Activated T-helper 17 cell treated with anti-CD3 and anti-CD28 coated beads, Interleukin-2, amount 50 U/mL, for 72 hours (primary cell): ENCODE measurements at regions not wholly inside any gene's neighbourhood (a gene's known extent, or its start where the extent isn't known, plus 50 kb on each side); places are given as distances from the start of the nearest gene placed in this dataset.

ENCODE experiments used
- ATAC-seq: fragments of 150-1000 bp; cut with Tn5 transposase; replicated peaks from 2 replicates; pipeline ENCODE4 v1.10.0; 2021; ENCODE audit warnings: mild to moderate bottlenecking, moderate library complexity
- H3K27ac Mint-ChIP-seq: one replicate; pipeline ENCODE4 v1.8.0; 2022; ENCODE audit warnings: mixed read lengths
- H3K27me3 Mint-ChIP-seq: one replicate; pipeline ENCODE4 v1.8.0; 2022; ENCODE audit warnings: mixed read lengths
- H3K36me3 Mint-ChIP-seq: one replicate; pipeline ENCODE4 v1.8.0; 2022; ENCODE audit warnings: low read depth, mild to moderate bottlenecking, mixed read lengths
- H3K4me1 Mint-ChIP-seq: one replicate; pipeline ENCODE4 v1.8.0; 2022; ENCODE audit warnings: mixed read lengths
- H3K4me3 Mint-ChIP-seq: one replicate; pipeline ENCODE4 v1.8.0; 2022; ENCODE audit warnings: mild to moderate bottlenecking, mixed read lengths
- H3K9me3 Mint-ChIP-seq: one replicate; pipeline ENCODE4 v1.8.0; 2022; ENCODE audit warnings: mixed read lengths

- H3K4me3 Mint-ChIP-seq = no peak overlapping the region
- H3K4me1 Mint-ChIP-seq = no peaks in the 10 kb centered on the region
- H3K9me3 Mint-ChIP-seq = no peaks in the 10 kb centered on the region
- H3K27ac Mint-ChIP-seq = no peak overlapping the region
- peaks cover 74% of the 10 kb centered on the region for H3K36me3 Mint-ChIP-seq
- H3K27me3 Mint-ChIP-seq = no peaks in the 10 kb centered on the region
- ATAC-seq = no peak
Observed at GRCh38 chr14:71675126-71675899, 256.9 kb upstream of the RGS6 start.

GRCh38 chr14:71675900-71676287, 256.3 kb upstream of the RGS6 start:
- no peaks in the 10 kb centered on the region for H3K9me3 Mint-ChIP-seq
- H3K27me3 Mint-ChIP-seq = no peaks in the 10 kb centered on the region
- H3K4me1 Mint-ChIP-seq = no peaks in the 10 kb centered on the region
- no peak overlapping the region for H3K4me3 Mint-ChIP-seq
- no peak overlapping the region for H3K27ac Mint-ChIP-seq
- peaks cover 69% of the 10 kb centered on the region for H3K36me3 Mint-ChIP-seq
- no peak for ATAC-seq

- Mint-ChIP-seq H3K27me3 (no peaks in the 10 kb centered on the region), H3K36me3 (peaks cover 47% of the 10 kb centered on the region), H3K4me1 (no peaks in the 10 kb centered on the region), H3K27ac (no peak overlapping the region), H3K4me3 (no peak overlapping the region), H3K9me3 (no peaks in the 10 kb centered on the region)
- no peak for ATAC-seq
Observed at GRCh38 chr14:71680736-71681387, 251.4 kb upstream of the RGS6 start.

- H3K27me3 Mint-ChIP-seq = no peaks in the 10 kb centered on the region
- no peak for ATAC-seq
- H3K27ac Mint-ChIP-seq = no peak overlapping the region
- H3K4me3 Mint-ChIP-seq = no peak overlapping the region
- H3K9me3 Mint-ChIP-seq = no peaks in the 10 kb centered on the region
- H3K4me1 Mint-ChIP-seq = no peaks in the 10 kb centered on the region
- peaks cover 52% of the 10 kb centered on the region for H3K36me3 Mint-ChIP-seq
Observed at GRCh38 chr14:71682337-71682736, 249.9 kb upstream of the RGS6 start.

GRCh38 chr14:71684323-71684722, 247.9 kb upstream of the RGS6 start:
- no peak for ATAC-seq
- H3K27ac Mint-ChIP-seq = no peak overlapping the region
- H3K4me1 Mint-ChIP-seq = no peaks in the 10 kb centered on the region
- H3K27me3 Mint-ChIP-seq = no peaks in the 10 kb centered on the region
- H3K4me3 Mint-ChIP-seq = no peak overlapping the region
- H3K9me3 Mint-ChIP-seq = no peaks in the 10 kb centered on the region
- H3K36me3 Mint-ChIP-seq = peaks cover 41% of the 10 kb centered on the region

GRCh38 chr14:71686677-71687076, 245.6 kb upstream of the RGS6 start:
- Mint-ChIP-seq H3K4me1 (peaks cover 3% of the 10 kb centered on the region), H3K27me3 (no peaks in the 10 kb centered on the region), H3K4me3 (no peak overlapping the region), H3K36me3 (peaks cover 58% of the 10 kb centered on the region), H3K9me3 (no peaks in the 10 kb centered on the region), H3K27ac (no peak overlapping the region)
- ATAC-seq = no peak

GRCh38 chr14:71687166-71687831, 244.9 kb upstream of the RGS6 start:
- H3K9me3 Mint-ChIP-seq = no peaks in the 10 kb centered on the region
- H3K27ac Mint-ChIP-seq = no peak overlapping the region
- no peak for ATAC-seq
- peaks cover 61% of the 10 kb centered on the region for H3K36me3 Mint-ChIP-seq
- no peaks in the 10 kb centered on the region for H3K27me3 Mint-ChIP-seq
- H3K4me3 Mint-ChIP-seq = no peak overlapping the region
- H3K4me1 Mint-ChIP-seq = peaks cover 6% of the 10 kb centered on the region

GRCh38 chr14:71688576-71688975, 243.7 kb upstream of the RGS6 start:
- peaks cover 6% of the 10 kb centered on the region for H3K4me1 Mint-ChIP-seq
- H3K27ac Mint-ChIP-seq = no peak overlapping the region
- ATAC-seq = no peak
- no peaks in the 10 kb centered on the region for H3K9me3 Mint-ChIP-seq
- peaks cover 54% of the 10 kb centered on the region for H3K36me3 Mint-ChIP-seq
- H3K27me3 Mint-ChIP-seq = no peaks in the 10 kb centered on the region
- no peak overlapping the region for H3K4me3 Mint-ChIP-seq

- Mint-ChIP-seq H3K4me1 (peaks cover 6% of the 10 kb centered on the region), H3K36me3 (peaks cover 42% of the 10 kb centered on the region), H3K4me3 (no peak overlapping the region), H3K9me3 (no peaks in the 10 kb centered on the region), H3K27me3 (no peaks in the 10 kb centered on the region), H3K27ac (no peak overlapping the region)
- ATAC-seq = no peak
Observed at GRCh38 chr14:71690478-71690877, 241.8 kb upstream of the RGS6 start.

- Mint-ChIP-seq H3K27ac (no peak overlapping the region), H3K4me3 (no peak overlapping the region), H3K36me3 (peaks cover 23% of the 10 kb centered on the region), H3K9me3 (no peaks in the 10 kb centered on the region), H3K4me1 (peaks cover 6% of the 10 kb centered on the region), H3K27me3 (no peaks in the 10 kb centered on the region)
- no peak for ATAC-seq
Observed at GRCh38 chr14:71692496-71692895, 239.7 kb upstream of the RGS6 start.

- ATAC-seq = no peak
- Mint-ChIP-seq H3K4me1 (peaks cover 6% of the 10 kb centered on the region), H3K27ac (no peak overlapping the region), H3K4me3 (no peak overlapping the region), H3K36me3 (peaks cover 21% of the 10 kb centered on the region), H3K9me3 (no peaks in the 10 kb centered on the region), H3K27me3 (no peaks in the 10 kb centered on the region)
Observed at GRCh38 chr14:71693381-71693780, 238.8 kb upstream of the RGS6 start.

- Mint-ChIP-seq H3K4me3 (no peak overlapping the region), H3K27me3 (no peaks in the 10 kb centered on the region), H3K4me1 (peaks cover 6% of the 10 kb centered on the region), H3K9me3 (no peaks in the 10 kb centered on the region), H3K36me3 (peaks cover 33% of the 10 kb centered on the region), H3K27ac (no peak overlapping the region)
- no peak for ATAC-seq
Observed at GRCh38 chr14:71694591-71695530, 237.4 kb upstream of the RGS6 start.

- Mint-ChIP-seq H3K4me1 (peaks cover 6% of the 10 kb centered on the region), H3K4me3 (no peak overlapping the region), H3K27me3 (no peaks in the 10 kb centered on the region), H3K36me3 (peaks cover 32% of the 10 kb centered on the region), H3K27ac (no peak overlapping the region), H3K9me3 (no peaks in the 10 kb centered on the region)
- ATAC-seq = no peak
Observed at GRCh38 chr14:71695611-71696350, 236.4 kb upstream of the RGS6 start.

- Mint-ChIP-seq H3K4me1 (no peaks in the 10 kb centered on the region), H3K4me3 (no peak overlapping the region), H3K27me3 (no peaks in the 10 kb centered on the region), H3K9me3 (no peaks in the 10 kb centered on the region), H3K27ac (no peak overlapping the region), H3K36me3 (peaks cover 40% of the 10 kb centered on the region)
- peak; percentile 90 for ATAC-seq
Observed at GRCh38 chr14:71698027-71698426, 234.2 kb upstream of the RGS6 start.
